ENCODE measurements at regions not wholly inside any gene's neighbourhood (a gene's known extent, or its start where the extent isn't known, plus 50 kb on each side); places are given as distances from the start of the nearest gene placed in this dataset.

DNA sequence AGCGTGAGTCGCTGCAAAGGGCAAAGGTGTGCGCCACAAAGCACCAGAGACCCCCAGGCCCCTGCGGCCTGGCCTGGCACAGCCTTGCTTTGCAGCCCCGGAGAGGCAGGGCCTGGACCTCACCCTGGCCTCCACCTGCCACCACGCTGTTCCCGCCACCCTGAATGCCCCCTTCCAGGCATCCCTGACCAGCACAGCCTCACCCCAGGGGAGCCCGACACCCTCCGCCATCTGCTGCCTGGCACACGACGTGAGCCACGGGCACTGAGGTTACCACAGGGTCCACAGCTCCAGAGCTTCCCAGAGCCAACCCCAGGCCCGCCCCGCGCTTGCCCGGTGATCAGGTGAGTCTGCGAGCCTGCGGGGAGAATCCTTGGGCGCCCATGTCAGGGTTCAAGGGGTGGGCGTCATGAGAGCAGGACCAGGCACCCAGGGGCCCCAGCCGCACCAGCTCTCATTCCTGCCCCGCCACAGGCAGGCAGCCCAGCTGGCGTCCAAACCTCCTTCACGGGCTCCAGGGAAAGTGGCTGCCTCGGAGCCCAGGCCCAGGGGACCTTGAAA is 171.3 kb downstream of the BRD1 start:
- no peak for DNase-seq (ENCODE audit: low read depth, low spot score)
- in situ Hi-C loops (cut with HindIII; ENCODE audit: low pct_unique_long_range_greater_than_20kb, low sequenced_read_pairs): no loop called here

DNA sequence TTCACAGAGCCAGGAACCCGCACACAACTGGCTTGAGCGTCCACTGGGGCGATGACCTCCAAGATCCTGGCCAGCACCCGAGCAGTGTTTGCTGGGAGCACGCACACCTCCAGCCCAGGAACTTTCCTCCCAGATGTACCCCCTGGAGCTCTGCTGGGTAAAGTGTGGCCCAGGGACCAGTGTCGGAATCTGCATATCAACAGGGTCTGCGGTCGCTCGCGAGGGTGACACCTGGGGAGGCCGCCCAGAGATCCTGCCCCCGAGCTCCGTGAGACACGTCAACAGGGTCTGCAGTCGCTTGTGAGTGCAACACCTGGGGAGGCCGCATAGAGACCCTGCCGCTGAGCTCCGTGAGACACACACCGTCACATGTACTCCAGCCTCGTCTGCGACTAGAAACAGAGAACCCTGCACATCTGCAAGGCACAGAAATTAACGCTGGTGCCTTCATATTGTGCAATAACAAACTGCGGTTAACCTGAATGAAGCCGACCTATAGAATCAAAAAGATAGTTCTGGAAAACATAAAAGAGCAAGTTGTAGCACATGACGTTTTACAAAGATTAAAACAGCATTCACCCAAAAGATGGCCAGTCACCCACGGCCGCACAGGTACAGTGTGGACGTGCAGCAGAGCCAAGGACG is 172.4 kb downstream of the BRD1 start:
- in situ Hi-C loops (cut with HindIII; ENCODE audit: low pct_unique_long_range_greater_than_20kb, low sequenced_read_pairs): no loop called here
- DNase-seq (ENCODE audit: low read depth, low spot score): no peak

DNA sequence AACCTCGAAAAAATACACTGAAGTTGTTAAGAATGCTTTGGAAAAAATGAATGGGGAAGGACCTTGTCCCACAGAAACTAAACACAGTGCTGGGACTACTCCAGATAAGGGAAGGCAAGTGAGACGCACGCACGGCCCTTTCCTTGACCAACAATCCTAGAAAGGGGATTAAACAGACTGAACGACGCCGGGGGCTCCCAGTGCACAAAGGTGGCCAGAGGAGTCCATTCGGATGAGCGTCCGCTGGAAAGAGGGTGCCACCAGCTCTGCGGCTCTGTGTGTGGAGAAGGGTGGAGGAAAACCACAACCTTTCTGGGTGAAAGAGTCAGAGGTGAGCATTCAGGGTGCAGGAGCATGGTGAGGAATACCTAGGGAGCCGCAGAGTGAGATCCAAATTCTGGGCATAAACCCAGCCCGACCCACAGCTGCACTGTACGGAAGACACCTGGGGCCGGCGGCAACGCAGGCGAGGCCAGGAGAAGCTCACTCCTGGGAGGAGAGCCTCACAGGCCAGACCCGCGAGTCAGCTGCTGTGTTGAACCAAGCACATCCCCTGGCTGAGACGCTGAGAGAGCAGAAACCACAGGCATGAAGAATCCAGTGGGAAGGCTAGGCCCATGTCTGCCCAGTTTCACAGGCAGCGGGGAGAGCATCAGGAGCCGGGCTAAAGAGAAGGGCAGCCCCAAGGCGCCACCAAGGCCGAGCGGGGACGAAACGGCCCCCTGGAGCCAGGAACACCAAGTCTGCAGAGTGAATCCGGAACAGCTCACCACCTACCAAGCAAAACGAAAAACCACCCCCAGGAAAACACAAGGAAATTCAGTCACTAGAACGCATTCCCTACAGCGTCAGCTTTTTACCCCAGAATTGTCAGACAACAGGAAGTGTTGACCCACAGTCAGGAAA is 177.1 kb downstream of the BRD1 start:
- DNase-seq (ENCODE audit: low read depth, low spot score): no peak
- in situ Hi-C loops (cut with HindIII; ENCODE audit: low pct_unique_long_range_greater_than_20kb, low sequenced_read_pairs): no loop called here

DNA sequence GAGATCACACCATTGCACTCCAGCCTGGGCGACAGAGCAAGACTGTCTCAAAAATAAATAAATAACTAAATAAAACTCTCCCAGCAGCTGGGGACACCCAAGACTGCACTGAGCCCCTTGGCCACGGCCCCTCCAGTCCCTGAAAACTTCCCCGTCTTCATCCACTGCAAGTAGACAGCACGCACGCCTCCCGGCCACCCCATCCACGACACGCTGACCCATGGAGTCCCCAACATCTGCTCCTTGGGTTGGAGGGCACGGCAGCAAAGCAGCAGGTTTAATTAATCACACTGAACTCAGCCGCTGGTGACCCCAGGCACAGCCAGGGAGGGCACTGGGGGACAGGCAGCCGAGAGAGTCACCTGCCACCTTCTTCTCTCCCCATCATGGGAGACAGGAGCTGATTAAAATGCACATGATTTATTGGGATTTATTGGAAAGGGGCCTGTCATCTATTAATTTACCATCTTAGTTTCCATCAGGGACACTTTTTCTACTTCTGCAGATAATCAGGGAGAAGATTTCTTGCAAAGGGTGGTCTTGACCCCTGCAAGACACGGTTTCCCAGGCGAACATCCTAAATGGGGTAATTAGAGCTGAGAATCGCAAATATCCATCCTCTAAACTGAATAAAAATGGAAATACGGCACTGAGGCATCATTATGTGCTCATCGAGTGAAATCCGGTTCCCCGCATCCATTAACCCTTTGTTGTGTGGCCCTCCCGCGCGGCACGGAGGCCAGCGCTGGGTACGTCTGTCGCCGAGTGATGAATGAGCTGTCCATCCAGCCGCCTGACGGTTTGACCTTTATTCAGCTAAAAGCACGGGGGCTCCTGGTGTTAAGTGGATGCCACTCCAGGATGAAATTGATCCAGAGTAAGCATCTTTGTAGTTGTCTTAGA is 178.3 kb downstream of the BRD1 start:
- no peak for DNase-seq (ENCODE audit: low read depth, low spot score)
- in situ Hi-C loops (cut with HindIII; ENCODE audit: low pct_unique_long_range_greater_than_20kb, low sequenced_read_pairs): no loop called here

DNA sequence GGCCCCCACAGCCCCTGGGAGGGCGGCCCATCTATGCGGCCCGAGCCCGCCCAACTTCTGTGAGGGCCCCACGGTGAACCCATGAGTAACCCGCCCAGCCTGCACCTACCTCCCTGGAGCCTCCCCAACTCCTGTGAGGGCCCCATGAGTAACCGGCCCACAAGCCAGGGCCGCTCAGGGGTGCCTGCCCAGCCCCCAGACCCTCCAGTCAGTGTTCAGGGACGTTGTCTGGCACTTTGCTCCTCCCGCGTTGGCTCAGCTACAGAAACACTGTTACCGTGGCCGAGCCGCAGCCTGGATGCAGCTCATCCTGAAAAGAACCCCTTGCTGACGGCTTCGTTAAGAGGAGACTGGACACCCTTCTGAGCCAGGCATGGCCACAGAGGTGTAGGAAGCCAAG is 179.6 kb downstream of the BRD1 start:
- DNase-seq (ENCODE audit: low read depth, low spot score): no peak

DNA sequence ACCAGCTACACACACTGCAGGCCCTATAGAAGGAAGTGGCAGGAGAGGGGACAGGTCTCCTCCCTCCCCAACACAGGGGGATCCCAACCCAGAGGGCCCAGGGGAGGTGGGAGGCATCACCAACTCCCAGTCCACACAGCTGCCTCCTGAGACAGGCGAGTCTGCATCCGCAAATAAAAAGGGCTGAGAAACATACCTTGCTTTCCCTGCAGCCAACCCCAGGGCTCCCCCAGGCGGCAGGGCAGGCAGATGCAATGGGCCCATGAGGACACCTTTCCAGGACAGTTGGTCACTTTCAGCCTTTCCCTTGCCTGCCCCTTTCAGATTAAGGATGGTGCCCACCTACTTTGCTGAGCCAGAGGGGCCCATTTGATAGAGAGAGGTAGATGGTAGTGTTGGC is 180.0 kb downstream of the BRD1 start:
- in situ Hi-C loops (cut with HindIII; ENCODE audit: low pct_unique_long_range_greater_than_20kb, low sequenced_read_pairs): no loop called here
- peak; percentile 31 for DNase-seq (ENCODE audit: low read depth, low spot score)

More for the DNA sequence above, 179.6 kb downstream of the BRD1 start:
- in situ Hi-C loops (cut with HindIII; ENCODE audit: low pct_unique_long_range_greater_than_20kb, low sequenced_read_pairs): no loop called here

DNA sequence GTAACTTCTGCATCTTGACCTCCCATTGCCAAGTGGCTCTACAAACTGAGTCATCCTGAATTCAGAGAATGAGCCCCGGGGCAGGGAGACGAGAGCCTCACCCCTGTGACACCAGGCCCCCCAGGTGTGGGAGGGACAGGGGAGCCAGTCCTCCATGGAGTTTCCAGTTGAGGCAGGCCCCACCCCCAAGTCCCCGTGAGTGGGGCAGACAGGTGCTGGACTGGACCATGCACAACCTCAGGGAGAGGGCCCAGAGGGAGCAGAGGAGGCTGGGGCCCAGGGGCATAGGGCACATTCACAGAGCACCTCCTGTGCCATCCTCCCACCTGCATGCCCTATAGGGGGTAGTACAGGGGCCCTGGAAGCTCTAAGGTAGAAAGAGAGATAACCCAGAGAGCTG is 180.8 kb downstream of the BRD1 start:
- in situ Hi-C loops (cut with HindIII; ENCODE audit: low pct_unique_long_range_greater_than_20kb, low sequenced_read_pairs): no loop called here
- DNase-seq (ENCODE audit: low read depth, low spot score): no peak

DNA sequence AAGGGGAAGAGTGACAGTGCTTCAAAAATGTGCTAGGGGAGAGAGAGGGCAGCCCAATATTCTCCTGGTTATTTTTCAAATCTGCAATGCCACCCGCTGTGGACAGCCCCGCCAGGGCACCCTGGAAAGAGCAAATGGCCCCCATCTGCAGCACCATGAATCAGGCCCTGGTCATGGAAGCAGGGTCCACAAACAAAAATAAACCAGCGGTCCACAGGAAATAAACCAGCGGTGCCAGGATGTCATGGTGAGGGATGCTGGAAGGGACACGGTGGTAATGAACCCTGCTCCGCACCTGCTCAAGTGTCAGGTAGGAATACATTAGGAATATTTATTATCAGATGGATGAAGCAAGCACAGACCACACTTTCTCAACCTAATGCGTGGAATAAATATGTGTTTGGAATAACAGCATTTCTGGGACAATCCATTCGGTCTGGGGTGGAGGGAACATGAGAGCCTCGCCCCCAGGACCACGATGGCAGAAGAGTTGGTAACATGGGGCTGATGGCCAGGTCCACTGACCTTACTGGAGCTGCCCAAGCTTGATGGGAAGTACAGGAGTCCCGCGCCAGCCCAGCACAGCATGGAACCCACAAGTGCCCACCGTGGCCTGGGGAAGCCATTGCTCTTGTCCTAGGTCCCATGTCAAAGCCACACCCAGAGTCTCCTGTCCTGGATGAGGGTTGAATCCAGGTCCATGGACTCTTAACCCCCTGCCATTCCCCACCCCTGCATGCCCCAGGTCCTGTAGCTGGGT is 181.7 kb downstream of the BRD1 start:
- in situ Hi-C loops (cut with HindIII; ENCODE audit: low pct_unique_long_range_greater_than_20kb, low sequenced_read_pairs): no loop called here
- no peak for DNase-seq (ENCODE audit: low read depth, low spot score)

DNA sequence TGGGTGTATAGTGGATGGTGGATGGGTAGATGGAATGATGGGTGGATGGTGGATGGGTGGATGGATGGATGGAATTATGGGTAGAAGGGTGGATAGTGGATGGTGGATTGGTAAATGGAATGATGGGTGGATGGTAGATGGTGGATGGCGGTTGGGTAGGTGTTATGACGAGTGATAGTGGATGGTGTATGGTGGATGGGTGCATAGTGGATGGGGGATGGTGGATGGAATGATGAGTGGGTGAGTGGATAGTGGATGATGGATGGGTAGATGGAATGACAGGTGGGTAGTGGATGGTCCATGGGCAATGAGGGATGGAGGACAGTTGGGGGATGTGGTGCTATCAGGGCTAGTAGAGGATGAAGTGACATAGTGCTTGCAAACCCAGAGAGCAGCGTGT is 182.4 kb downstream of the BRD1 start:
- in situ Hi-C loops (cut with HindIII; ENCODE audit: low pct_unique_long_range_greater_than_20kb, low sequenced_read_pairs): no loop called here
- DNase-seq (ENCODE audit: low read depth, low spot score): no peak

DNA sequence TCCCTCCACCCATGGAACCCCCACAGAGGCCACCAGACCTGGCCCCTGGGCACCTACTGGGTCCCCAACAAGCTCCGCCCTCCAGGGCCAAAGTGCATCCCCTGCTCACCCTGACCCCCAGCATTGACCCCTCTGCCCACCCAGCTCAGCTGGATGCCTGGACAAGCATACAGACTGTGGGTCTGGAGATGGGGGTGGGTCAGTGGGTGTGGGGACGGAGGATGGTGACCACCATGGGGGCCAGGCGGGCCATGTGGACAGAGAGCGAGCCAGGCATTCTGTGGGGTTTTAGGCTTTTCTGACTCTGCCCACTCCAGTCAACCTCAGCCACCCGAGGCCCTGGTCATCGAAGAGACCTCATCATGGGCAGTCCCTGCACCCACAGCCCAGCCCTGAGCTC is 183.7 kb downstream of the BRD1 start:
- in situ Hi-C loops (cut with HindIII; ENCODE audit: low pct_unique_long_range_greater_than_20kb, low sequenced_read_pairs): no loop called here
- no peak for DNase-seq (ENCODE audit: low read depth, low spot score)

DNA sequence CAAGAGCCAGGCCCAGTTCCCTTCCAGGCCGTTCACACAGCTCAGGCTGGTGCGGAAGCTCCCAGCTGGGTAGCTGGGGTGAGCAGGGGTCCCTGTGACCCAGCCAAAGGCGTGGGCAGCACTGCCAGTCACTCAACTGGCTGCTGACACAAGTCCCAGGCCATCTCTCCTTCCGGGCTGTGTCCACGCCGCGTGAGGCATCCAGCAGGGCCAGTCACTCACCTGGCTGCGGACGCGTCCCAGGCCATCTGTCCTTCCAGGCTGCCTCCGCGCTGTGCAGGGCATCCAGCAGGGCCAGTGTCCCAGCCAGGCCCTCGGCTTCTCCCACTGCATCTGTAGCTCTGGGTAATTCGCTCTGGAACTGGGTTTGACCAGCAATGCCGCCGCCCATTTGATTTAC is 184.2 kb downstream of the BRD1 start:
- no peak for DNase-seq (ENCODE audit: low read depth, low spot score)
- in situ Hi-C loops (cut with HindIII; ENCODE audit: low pct_unique_long_range_greater_than_20kb, low sequenced_read_pairs): no loop called here

DNA sequence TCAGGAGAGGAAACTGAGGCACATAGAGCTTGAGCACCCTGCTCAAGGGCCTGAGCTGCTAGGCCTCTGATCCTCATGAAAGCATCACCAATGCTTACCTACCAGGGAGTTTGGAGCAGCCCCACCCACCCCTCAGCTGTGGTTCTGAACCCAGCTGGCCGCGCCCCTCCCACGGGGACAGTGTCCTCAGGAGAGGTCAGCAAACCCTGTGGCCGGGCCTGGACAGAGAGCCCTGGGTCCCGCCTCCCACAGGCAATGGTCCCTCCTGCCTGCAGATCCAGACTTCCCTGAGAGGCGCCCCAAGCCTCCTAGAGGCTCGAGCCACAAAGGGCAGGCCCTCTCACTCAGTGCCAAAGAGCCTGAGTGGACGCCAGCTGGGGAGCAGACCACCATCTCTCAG is 184.9 kb downstream of the BRD1 start:
- in situ Hi-C loops (cut with HindIII; ENCODE audit: low pct_unique_long_range_greater_than_20kb, low sequenced_read_pairs): no loop called here
- DNase-seq (ENCODE audit: low read depth, low spot score): no peak

DNA sequence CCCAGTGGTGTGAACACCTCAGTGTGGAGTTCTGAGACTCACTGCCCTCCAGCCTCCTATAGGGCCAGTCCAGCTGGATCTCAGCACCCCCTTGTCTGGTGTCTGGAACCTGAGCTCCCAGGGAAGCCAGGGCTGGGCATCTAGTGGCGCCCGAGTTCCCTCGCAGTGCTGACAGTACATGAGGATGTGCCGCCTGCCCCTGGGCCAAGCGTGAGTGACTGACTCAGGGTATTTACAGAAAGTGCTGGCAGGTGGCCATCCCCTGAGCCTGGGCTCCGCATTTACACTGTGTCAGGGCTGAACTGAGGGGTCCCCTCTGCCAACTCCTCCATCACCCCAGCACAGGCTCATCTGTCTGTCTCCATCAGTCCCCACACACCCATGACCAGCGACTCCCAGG is 185.3 kb downstream of the BRD1 start:
- in situ Hi-C loops (cut with HindIII; ENCODE audit: low pct_unique_long_range_greater_than_20kb, low sequenced_read_pairs): no loop called here

DNA sequence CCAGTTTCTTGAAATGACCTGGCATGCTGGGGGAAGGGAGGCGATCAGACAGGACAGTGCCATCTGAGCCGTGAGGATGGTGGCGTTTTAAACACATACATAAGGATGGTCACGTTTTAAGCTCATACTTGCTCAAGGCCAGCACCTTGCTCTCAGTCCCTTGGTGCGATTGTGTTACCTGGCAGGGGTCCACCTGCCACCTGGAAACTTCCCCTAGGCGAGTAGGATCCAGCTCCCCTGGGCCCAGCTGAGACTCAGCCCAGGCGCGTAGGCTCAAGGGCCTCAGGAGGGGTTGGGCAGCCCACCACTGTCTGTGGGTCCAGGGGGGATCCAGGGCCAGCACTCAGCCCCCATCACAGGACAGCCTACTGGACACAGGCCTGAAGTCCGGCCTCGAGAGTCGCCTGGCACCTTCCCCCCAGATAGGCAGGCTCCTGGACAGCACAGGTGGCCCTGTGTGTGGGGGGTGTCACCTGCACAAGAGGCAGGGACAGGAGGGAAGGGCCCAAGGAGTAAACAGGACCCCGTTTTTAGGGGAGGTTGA is 185.8 kb downstream of the BRD1 start:
- no peak for DNase-seq (ENCODE audit: low read depth, low spot score)
- in situ Hi-C loops (cut with HindIII; ENCODE audit: low pct_unique_long_range_greater_than_20kb, low sequenced_read_pairs): no loop called here

More for the DNA sequence above, 185.3 kb downstream of the BRD1 start:
- no peak for DNase-seq (ENCODE audit: low read depth, low spot score)

DNA sequence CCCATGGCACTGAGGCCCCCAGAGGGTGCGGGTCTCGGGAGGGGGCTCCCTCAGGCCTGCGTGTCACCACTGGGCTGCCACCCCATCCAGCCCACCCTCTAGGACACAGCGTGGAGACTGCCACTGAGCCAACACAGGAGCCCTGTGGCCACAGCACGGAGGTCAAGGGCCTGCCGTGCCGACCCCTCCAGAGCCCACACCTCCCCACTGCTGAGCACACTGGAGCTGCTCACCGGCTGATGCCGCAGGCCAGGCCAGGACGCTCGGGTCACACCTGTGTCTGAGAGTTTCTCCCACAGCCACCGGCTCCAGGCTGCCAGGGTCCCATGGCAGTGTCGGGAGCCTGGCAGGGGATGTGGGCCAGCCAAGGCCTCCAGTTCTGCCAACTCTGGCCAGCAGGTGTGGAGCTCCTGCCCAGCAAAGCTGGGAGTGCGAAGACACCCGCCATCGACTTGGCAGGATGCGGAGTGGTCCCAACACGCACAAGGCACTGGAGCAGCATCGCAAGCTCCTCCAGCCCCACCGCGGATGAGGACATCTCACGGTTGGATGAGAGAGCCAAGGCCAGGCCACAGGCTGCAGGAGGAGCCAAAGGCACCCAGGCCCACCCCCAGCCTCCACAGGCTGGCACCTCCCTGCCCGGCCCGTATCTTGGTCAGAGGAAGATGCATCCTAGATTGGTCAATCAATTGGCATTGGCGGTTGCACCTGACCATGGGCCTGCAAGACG is 187.1 kb downstream of the BRD1 start:
- DNase-seq (ENCODE audit: low read depth, low spot score): no peak
- in situ Hi-C loops (cut with HindIII; ENCODE audit: low pct_unique_long_range_greater_than_20kb, low sequenced_read_pairs): no loop called here

DNA sequence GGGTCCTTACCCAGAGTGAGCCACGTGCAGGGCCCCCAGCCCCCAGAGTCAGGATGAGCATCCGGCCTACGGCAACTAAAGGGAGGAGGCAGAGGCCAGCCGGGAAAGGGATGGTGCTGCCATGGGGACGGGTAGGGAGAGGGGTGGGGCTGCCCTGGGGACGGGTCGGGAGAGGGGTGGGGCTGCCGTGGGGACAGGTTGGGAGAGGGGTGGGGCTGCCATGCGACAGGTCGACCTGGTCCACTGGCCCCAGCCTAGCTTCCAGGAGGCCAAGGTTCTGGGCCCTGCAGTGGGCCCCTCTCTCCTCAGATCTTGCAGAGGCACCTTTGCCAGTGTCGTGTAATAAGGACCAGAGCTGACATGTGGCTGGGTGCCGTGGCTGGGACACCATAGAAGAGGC is 187.7 kb downstream of the BRD1 start:
- no peak for DNase-seq (ENCODE audit: low read depth, low spot score)
- in situ Hi-C loops (cut with HindIII; ENCODE audit: low pct_unique_long_range_greater_than_20kb, low sequenced_read_pairs): no loop called here

All from SK-MEL-5 (cell line).